Fibroblast of skin of left biceps (primary cell): ENCODE measurements at regions not wholly inside any gene's neighbourhood (a gene's known extent, or its start where the extent isn't known, plus 50 kb on each side); places are given as distances from the start of the nearest gene placed in this dataset.

Source experiments
- DNase-seq, 2 experiments: peaks; one replicate each; pipeline ENCODE4 v3.0.0-alpha.2; 2013; ENCODE audit warnings: low read depth in 2 of 2

DNA sequence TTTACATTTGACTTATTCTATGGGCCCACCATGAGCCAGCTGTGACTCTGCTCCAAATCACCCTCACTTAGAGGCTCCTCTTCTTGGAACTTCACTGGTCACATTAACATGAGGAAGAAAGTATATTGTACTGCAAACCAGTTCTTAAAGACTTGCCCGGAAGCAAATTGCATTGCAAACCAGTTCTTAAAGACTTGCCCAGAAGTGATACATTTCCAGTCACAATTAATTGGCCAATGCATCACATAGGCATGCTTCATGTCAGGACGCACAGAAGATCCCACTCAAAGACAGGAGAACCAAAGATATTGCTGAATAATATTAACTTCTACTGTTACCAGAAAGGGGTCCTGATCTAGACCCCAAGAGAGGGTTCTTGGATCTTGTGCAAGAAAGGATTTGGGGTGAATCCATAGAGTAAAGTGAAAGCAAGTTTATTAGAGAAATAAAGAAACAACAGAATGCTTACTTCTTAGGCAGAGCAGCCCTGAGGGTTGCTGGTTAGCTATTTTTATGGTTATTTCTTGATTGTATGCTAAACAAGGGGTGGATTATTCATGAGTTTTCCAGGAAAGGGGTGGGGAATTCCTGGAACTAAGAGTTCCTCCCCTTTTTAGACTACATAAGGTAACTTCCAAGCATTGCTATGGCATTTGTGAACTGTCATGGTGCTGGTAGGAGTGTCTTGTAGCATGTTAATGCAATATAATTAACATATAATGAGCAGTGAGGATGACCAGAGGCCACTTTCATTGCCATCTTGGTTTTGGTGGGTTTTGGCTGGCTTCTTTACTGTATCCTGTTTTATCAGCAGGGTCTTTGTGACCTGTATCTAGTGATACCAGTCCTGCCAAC, 54.6 kb upstream of the HCCS start:
- no peak for DNase-seq

DNA sequence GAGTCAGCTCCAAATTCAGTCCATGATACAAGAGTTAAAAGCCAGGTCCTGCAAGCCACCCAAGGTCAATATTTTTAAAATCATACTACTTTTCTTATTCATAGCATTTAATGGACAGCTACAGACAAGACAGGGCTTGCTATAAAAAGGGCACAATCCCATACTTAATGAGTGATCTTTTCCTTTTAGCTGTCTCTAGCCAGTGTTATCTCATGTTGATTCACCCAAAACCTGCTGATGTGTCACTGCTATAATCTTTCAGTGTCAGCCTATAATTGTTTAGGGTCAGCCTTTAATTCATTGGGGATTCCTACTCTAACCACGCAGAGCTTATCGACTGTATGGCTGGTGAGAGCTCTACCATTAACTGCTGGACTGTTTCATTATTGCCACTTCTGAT, 51.2 kb upstream of the HCCS start:
- DNase-seq: no peak
